ENCODE measurements at regions not wholly inside any gene's neighbourhood (a gene's known extent, or its start where the extent isn't known, plus 50 kb on each side); places are given as distances from the start of the nearest gene placed in this dataset.
A peak's percentile ranks its signal among the peaks of the same experiment; 100 is the strongest.

DNA sequence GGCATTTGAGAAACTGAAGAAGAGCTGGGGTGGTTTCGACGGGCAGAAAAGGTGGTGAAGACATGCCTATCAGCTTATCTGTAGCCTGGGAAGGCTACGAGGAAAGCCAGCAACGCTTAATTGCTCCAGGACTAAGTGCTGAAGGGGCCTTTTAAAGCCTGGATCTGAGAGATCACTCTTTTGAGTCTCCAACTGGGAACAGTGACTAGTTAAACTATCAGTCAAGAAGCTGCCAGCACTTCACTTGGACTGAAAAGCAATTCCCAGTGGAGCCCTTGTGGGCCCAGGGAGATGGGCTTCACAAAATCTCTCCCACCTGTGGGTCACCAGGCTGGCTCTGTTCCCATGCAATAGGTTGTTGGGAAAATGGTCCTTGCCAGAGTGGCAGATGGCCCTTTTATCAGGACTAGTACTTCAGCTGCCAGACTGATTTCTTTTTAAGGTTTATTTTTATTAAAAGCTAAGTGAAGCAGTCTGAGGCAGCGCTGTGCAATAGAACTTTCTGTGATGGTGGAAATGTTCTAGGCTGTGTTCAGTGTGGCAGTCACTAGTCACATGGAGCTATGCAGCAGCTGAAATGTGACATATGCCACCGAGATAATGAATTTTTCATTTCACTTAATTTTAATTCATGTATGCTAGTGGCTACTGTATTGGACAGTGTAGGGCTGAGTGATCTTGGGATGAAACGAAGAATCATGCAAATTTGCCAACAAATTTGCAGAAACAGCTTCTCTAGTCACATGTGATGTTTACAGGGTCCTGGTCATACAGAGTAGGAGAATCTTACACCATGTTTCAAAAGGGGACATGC is 276.8 kb downstream of the PCNX1 start:
- H3K27ac ChIP-seq = no peak overlapping the region
- H3K4me3 ChIP-seq = no peak overlapping the region
- H3K9me3 ChIP-seq = no peaks in the 10 kb centered on the region
- ATAC-seq = no peak
- intact Hi-C loops (cut with DNase I) = no loop called here
- no peaks in the 10 kb centered on the region for H3K36me3 ChIP-seq (replicated peaks in 1 of 2; ENCODE audit: insufficient read depth in 1 of 2, low read depth in 2 of 2)
- no peaks in the 10 kb centered on the region for H3K27me3 ChIP-seq
- peaks cover 10% of the 10 kb centered on the region for H3K4me1 ChIP-seq
- DNase-seq = no peak
- TF ChIP-seq POLR2A (IDR thresholded peaks at IDR 0.05) = no peak
- TF ChIP-seq, protein P1, sequence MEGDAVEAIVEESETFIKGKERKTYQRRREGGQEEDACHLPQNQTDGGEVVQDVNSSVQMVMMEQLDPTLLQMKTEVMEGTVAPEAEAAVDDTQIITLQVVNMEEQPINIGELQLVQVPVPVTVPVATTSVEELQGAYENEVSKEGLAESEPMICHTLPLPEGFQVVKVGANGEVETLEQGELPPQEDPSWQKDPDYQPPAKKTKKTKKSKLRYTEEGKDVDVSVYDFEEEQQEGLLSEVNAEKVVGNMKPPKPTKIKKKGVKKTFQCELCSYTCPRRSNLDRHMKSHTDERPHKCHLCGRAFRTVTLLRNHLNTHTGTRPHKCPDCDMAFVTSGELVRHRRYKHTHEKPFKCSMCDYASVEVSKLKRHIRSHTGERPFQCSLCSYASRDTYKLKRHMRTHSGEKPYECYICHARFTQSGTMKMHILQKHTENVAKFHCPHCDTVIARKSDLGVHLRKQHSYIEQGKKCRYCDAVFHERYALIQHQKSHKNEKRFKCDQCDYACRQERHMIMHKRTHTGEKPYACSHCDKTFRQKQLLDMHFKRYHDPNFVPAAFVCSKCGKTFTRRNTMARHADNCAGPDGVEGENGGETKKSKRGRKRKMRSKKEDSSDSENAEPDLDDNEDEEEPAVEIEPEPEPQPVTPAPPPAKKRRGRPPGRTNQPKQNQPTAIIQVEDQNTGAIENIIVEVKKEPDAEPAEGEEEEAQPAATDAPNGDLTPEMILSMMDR (IDR thresholded peaks at IDR 0.05) = no peak
- 53 to 57% methylated on average over 7 of the region's 7 CpGs for WGBS, 2 donors

DNA sequence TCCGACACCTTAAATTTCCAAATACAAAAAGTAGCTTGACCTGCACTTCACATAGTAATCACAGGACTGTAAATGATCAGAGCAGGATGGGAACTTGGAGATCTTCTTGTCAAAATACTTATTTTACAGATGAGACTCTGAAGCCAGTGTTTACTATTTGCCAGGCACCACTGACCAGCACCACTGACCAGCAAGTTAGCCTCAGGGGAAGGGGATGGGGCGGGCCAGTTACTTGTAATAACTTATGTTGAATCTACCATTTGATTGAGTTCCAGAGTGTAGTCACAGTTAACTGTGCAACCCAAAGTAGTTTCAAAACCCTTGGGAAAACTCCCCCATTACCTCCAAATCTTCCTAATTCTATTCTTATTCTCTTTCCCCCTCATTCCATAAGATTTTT is 278.4 kb downstream of the PCNX1 start:
- TF ChIP-seq, protein P1 (IDR thresholded peaks at IDR 0.05) = no peak
- no peak for TF ChIP-seq POLR2A (IDR thresholded peaks at IDR 0.05)
- no peak overlapping the region for H3K27ac ChIP-seq
- ATAC-seq (no peak), DNase-seq (no peak)
- intact Hi-C loops (cut with DNase I) = no loop called here
- H3K4me3 ChIP-seq = no peak overlapping the region
- H3K36me3 ChIP-seq (replicated peaks in 1 of 2; ENCODE audit: insufficient read depth in 1 of 2, low read depth in 2 of 2) = no peaks in the 10 kb centered on the region
- H3K4me1 ChIP-seq = peaks cover 10% of the 10 kb centered on the region
- 92 to 95% methylated on average over 2 of the region's 2 CpGs for WGBS, 2 donors
- no peaks in the 10 kb centered on the region for H3K9me3 ChIP-seq
- H3K27me3 ChIP-seq = no peaks in the 10 kb centered on the region

DNA sequence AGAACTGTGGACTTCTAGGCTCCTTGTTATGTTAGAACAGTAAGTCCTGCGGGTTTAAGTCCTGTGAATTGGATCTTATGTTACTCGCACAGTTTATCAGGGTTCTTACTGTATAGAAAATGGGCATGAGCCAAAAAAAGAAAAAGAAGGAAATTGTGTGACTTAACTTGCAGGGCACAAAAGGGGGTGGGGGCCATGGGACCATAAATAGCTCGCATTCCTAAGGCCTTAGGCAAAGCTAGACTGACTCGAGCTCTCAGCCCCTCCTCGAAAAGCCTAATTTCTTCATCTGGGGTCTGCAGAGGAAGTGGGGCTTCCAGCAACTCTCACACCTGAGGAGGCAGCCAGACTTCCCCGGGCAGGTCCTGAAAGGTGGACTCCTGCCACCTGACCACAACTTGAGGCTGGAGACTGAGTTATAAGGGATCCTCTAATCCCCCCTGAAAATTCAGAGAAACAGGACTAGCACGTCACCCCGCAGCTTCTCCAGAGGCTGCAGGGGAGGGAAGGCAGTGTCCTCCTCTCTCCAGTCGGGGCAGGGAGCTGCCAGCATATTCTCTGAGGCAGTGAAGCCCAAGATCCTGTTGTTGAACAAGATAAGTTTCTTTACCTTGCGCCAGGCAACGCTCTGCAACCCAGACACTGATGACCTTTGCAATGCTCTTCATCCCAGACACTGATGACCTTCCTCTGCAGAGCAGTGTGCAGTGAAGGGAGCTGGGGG is 280.5 kb downstream of the PCNX1 start:
- H3K36me3 ChIP-seq (replicated peaks in 1 of 2; ENCODE audit: insufficient read depth in 1 of 2, low read depth in 2 of 2) = no peaks in the 10 kb centered on the region
- 37 to 52% methylated on average over 7 to 11 of the region's 11 CpGs for WGBS, 2 donors
- H3K4me3 ChIP-seq = no peak overlapping the region
- no peaks in the 10 kb centered on the region for H3K27me3 ChIP-seq
- H3K27ac ChIP-seq = peak overlapping the region in 2 of 4 donors; percentile 65 to 79
- peak in 3 of 4 donors; percentile 18 to 22 (median 19) for DNase-seq
- peak; percentile 82 for ATAC-seq
- peaks cover 10% of the 10 kb centered on the region for H3K4me1 ChIP-seq
- H3K9me3 ChIP-seq = no peaks in the 10 kb centered on the region
- TF ChIP-seq POLR2A (IDR thresholded peaks at IDR 0.05) = no peak
- TF ChIP-seq, protein P1 (IDR thresholded peaks at IDR 0.05) = no peak
- intact Hi-C loops (cut with DNase I) = no loop called here

DNA sequence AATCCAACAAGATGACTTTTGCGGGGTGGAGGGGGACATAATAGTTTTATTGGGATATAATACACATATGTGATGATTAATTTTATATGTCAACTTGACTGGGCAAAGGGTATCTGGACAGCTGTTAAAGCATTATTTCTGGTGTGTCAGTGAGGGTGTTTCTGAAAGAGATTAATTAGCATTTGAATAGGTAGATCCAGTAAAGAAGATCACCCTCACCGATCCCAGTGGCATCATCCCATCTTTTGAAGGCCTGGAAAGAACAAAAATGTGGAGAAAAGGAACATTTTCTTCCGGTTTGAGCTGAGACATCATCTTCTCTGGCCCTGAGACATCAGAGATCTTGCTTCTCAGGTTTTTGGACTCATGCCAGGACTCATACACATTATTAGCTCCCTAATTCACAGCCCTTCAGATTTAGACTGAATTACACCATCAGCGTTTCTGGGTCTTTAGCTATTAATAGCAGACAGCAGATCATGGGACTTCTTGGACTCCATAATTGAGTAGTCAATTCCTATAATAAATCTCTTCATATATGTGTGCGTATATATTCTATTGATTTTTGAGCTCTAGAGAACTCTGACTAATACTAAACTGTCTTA is 283.6 kb downstream of the PCNX1 start:
- Histone ChIP-seq H3K27me3 (no peaks in the 10 kb centered on the region), H3K27ac (no peak overlapping the region), H3K9me3 (no peaks in the 10 kb centered on the region), H3K36me3 (replicated peaks in 1 of 2; ENCODE audit: insufficient read depth in 1 of 2, low read depth in 2 of 2) (no peaks in the 10 kb centered on the region), H3K4me1 (peaks cover 10% of the 10 kb centered on the region), H3K4me3 (no peak overlapping the region)
- WGBS, 2 donors = 50 to 58% methylated on average over 5 of the region's 5 CpGs
- ATAC-seq (no peak), DNase-seq (no peak)
- intact Hi-C loops (cut with DNase I) = no loop called here
- TF ChIP-seq, protein P1 (IDR thresholded peaks at IDR 0.05) = no peak
- no peak for TF ChIP-seq POLR2A (IDR thresholded peaks at IDR 0.05)

Measured in body of pancreas (tissue), 4 donors.